Transverse colon (tissue), 4 donors: ENCODE measurements at regions not wholly inside any gene's neighbourhood (a gene's known extent, or its start where the extent isn't known, plus 50 kb on each side); places are given as distances from the start of the nearest gene placed in this dataset.
"Not testable (repeated sequence)": the region's sequence is repeated elsewhere in the genome, so short reads cannot be mapped to it uniquely, and the experiment has no call there.

ENCODE experiments used
- DNase-seq: peaks from one replicate; pipeline ENCODE4 v3.0.0-alpha.2; 2019
- H3K27ac ChIP-seq, 4 donors: fragments of 200-600 bp; sonication (generic); 2 replicates each; pipeline ENCODE4 v1.5.1; 2016 to 2018; ENCODE audit warnings: inconsistent platforms in 4 of 4
- H3K27me3 ChIP-seq: fragments of 200-600 bp; sonication (generic); 2 replicates; pipeline ENCODE4 v1.5.1; 2017; ENCODE audit warnings: inconsistent platforms
- H3K36me3 ChIP-seq, 4 donors: fragments of 200-600 bp; sonication (generic); 2 replicates each; pipeline ENCODE4 v1.5.1; 2017 to 2019; ENCODE audit warnings: inconsistent platforms in 4 of 4
- H3K4me1 ChIP-seq, 4 donors: fragments of 200-600 bp; sonication (generic); 2 replicates each; pipeline ENCODE4 v1.5.1; 2017 to 2020; ENCODE audit warnings: inconsistent platforms in 4 of 4
- H3K4me3 ChIP-seq, 4 donors: fragments of 200-600 bp; sonication (generic); 1 replicate in 1 of 4; 2 replicates in 3 of 4; pipeline versions ENCODE4 v1.5.1 to v1.6.1; 2017 to 2019; ENCODE audit warnings: inconsistent platforms in 4 of 4
- H3K9me3 ChIP-seq, 2 donors: fragments of 200-600 bp; sonication (generic); 2 replicates each; pipeline ENCODE4 v1.5.1; 2017 to 2019; ENCODE audit warnings: inconsistent platforms in 2 of 2
- CTCF ChIP-seq, 5 experiments: fragments of 200-600 bp in 3 of 5; fragments of 450-650 bp in 2 of 5; sonication (generic) in 3 of 5; IDR thresholded peaks; 1 replicate in 2 of 5; 2 replicates in 3 of 5; pipeline ENCODE4 v1.5.1; 2016 to 2017; ENCODE audit warnings: antibody characterized with exemption in 5 of 5, inconsistent platforms in 3 of 5, mild to moderate bottlenecking in 2 of 5, moderate library complexity in 1 of 5
- EP300 ChIP-seq: sonication (generic); formaldehyde crosslinking; IDR thresholded peaks from one replicate; pipeline ENCODE4 v1.6.1; 2017; ENCODE audit warnings: antibody characterized with exemption, low read depth
- POLR2A ChIP-seq: fragments of 450-650 bp; IDR thresholded peaks from one replicate; pipeline ENCODE4 v1.6.1; 2016; ENCODE audit warnings: antibody characterized with exemption, mild to moderate bottlenecking, moderate library complexity
- POLR2AphosphoS5 ChIP-seq, 3 donors: sonication (generic); formaldehyde crosslinking; IDR thresholded peaks; one replicate each; pipeline ENCODE4 v1.6.1; 2016; ENCODE audit warnings: antibody characterized with exemption in 3 of 3
- WGBS, 2 donors: methylation state at CpG; one replicate each; pipeline ENCODE4 v1.1.5; 2018; ENCODE audit warnings: low coverage in 1 of 2; 5-methylcytosine and 5-hydroxymethylcytosine counted together
- in situ Hi-C, 4 donors: fragments of 200-750 bp; cut with MboI; loops; one replicate each; pipeline versions ENCODE4 v1.15.0 to v1.15.1; 2017; ENCODE audit warnings: low sequenced_read_pairs in 3 of 4, low pct_ligation_motif_present in 1 of 4, low pct_unique_long_range_greater_than_20kb in 1 of 4
- intact Hi-C: fragments of 100-400 bp; cut with DNase I; formaldehyde crosslinking; loops from one replicate; pipeline ENCODE4 v1.15.1; 2023; ENCODE audit warnings: low total_unique reads

GRCh38 chr4:33780952-33781791, 2463.1 kb downstream of the ARAP2 start:
- no peaks in the 10 kb centered on the region for H3K36me3 ChIP-seq
- 55 to 61% methylated on average over 6 of the region's 6 CpGs for WGBS, 2 donors
- in situ Hi-C loops = no loop called here

GRCh38 chr4:33785843-33786242, 2458.5 kb downstream of the ARAP2 start:
- TF ChIP-seq EP300 (no peak), CTCF (IDR thresholded peaks at IDR 0.05) (no peak), POLR2A (no peak), POLR2AphosphoS5 (IDR thresholded peaks at IDR 0.05) (no peak)
- H3K36me3 ChIP-seq = no peaks in the 10 kb centered on the region
- no peaks in the 10 kb centered on the region for H3K9me3 ChIP-seq
- 85% methylated on average over 2 of the region's 2 CpGs for WGBS, 2 donors
- H3K4me1 ChIP-seq = no peaks in the 10 kb centered on the region
- H3K27me3 ChIP-seq = no peaks in the 10 kb centered on the region
- DNase-seq = no peak
- no peak overlapping the region for H3K4me3 ChIP-seq
- in situ Hi-C loops = no loop called here
- H3K27ac ChIP-seq = no peak overlapping the region
- intact Hi-C loops = no loop called here

More at GRCh38 chr4:33780952-33781791, 2463.1 kb downstream of the ARAP2 start:
- H3K4me3 ChIP-seq = no peak overlapping the region
- H3K9me3 ChIP-seq = no peaks in the 10 kb centered on the region
- TF ChIP-seq POLR2A (no peak), CTCF (IDR thresholded peaks at IDR 0.05) (no peak), EP300 (no peak), POLR2AphosphoS5 (IDR thresholded peaks at IDR 0.05) (no peak)
- intact Hi-C loops = no loop called here
- no peak for DNase-seq
- H3K27me3 ChIP-seq = no peaks in the 10 kb centered on the region
- no peak overlapping the region for H3K27ac ChIP-seq
- no peaks in the 10 kb centered on the region for H3K4me1 ChIP-seq

- Histone ChIP-seq H3K36me3 (no peaks in the 10 kb centered on the region), H3K4me3 (no peak overlapping the region), H3K4me1 (no peaks in the 10 kb centered on the region), H3K9me3 (no peaks in the 10 kb centered on the region), H3K27ac (no peak overlapping the region), H3K27me3 (no peaks in the 10 kb centered on the region)
- 31 to 39% methylated on average over 2 of the region's 2 CpGs for WGBS, 2 donors
- DNase-seq = no peak
- intact Hi-C loops (no loop called here), in situ Hi-C loops (no loop called here)
- TF ChIP-seq CTCF (IDR thresholded peaks at IDR 0.05) (no peak), EP300 (no peak), POLR2AphosphoS5 (IDR thresholded peaks at IDR 0.05) (no peak), POLR2A (no peak)
Observed at GRCh38 chr4:33802578-33802977, 2441.7 kb downstream of the ARAP2 start.

- Histone ChIP-seq H3K36me3 (no peaks in the 10 kb centered on the region), H3K27me3 (no peaks in the 10 kb centered on the region), H3K4me1 (no peaks in the 10 kb centered on the region), H3K4me3 (no peak overlapping the region), H3K27ac (no peak overlapping the region), H3K9me3 (no peaks in the 10 kb centered on the region)
- no peak for DNase-seq
- TF ChIP-seq POLR2AphosphoS5 (IDR thresholded peaks at IDR 0.05) (no peak), CTCF (IDR thresholded peaks at IDR 0.05) (no peak), EP300 (no peak), POLR2A (no peak)
- in situ Hi-C loops (no loop called here), intact Hi-C loops (no loop called here)
Observed at GRCh38 chr4:33825685-33826084, 2418.6 kb downstream of the ARAP2 start.

GRCh38 chr4:33829356-33829755, 2415.0 kb downstream of the ARAP2 start:
- H3K4me1 ChIP-seq, H3K4me3 ChIP-seq, in situ Hi-C loops, H3K27me3 ChIP-seq, H3K36me3 ChIP-seq, H3K9me3 ChIP-seq, H3K27ac ChIP-seq, DNase-seq, intact Hi-C loops: not testable (repeated sequence)
- WGBS, 2 donors = 80 to 86% methylated on average over 1 of the region's 1 CpG
